RWPE2 (cell line): ENCODE measurements at regions not wholly inside any gene's neighbourhood (a gene's known extent, or its start where the extent isn't known, plus 50 kb on each side); places are given as distances from the start of the nearest gene placed in this dataset.
A peak's percentile ranks its signal among the peaks of the same experiment; 100 is the strongest.

Experiments
- ATAC-seq: fragments of 200-7000 bp; cut with Tn5 transposase; 3 replicates; pipeline ENCODE4 v1.9.1; 2021; ENCODE audit warnings: low read depth
- DNase-seq: peaks from one replicate; pipeline ENCODE4 v3.0.0-alpha.2; 2020; ENCODE audit warnings: low spot score
- H3K27ac ChIP-seq: fragments of 450-650 bp; 2 replicates; pipeline ENCODE4 v1.5.1; 2017; ENCODE audit warnings: mild to moderate bottlenecking; ENCODE audit not compliant: poor library complexity, severe bottlenecking
- H3K27me3 ChIP-seq: fragments of 250-450 bp; sonication (Bioruptor Pico); 2 replicates; pipeline ENCODE4 v1.5.1; 2021; ENCODE audit warnings: mild to moderate bottlenecking, moderate library complexity; ENCODE audit not compliant: insufficient read depth, poor library complexity, severe bottlenecking
- H3K36me3 ChIP-seq: fragments of 250-450 bp; sonication (Bioruptor Pico); 2 replicates; pipeline ENCODE4 v1.5.1; 2020; ENCODE audit warnings: low read depth, mild to moderate bottlenecking, moderate library complexity
- H3K4me1 ChIP-seq: fragments of 250-450 bp; sonication (Bioruptor Pico); 2 replicates; pipeline ENCODE4 v1.5.1; 2021; ENCODE audit warnings: mild to moderate bottlenecking, moderate library complexity; ENCODE audit not compliant: insufficient read depth, poor library complexity, severe bottlenecking
- H3K4me3 ChIP-seq: fragments of 250-450 bp; sonication (Bioruptor Pico); 2 replicates; pipeline ENCODE4 v1.5.1; 2021; ENCODE audit warnings: mild to moderate bottlenecking, moderate library complexity; ENCODE audit not compliant: severe bottlenecking
- H3K9me3 ChIP-seq: fragments of 250-450 bp; sonication (Bioruptor Pico); 2 replicates; pipeline ENCODE4 v1.5.1; 2021; ENCODE audit warnings: mild to moderate bottlenecking, moderate library complexity; ENCODE audit not compliant: severe bottlenecking
- TF ChIP-seq, protein P1 (sequence below): fragments of 450-650 bp; IDR thresholded peaks from one replicate; pipeline ENCODE4 v1.5.1; 2017; ENCODE audit warnings: mild to moderate bottlenecking, moderate library complexity; ENCODE audit not compliant: poor library complexity, severe bottlenecking

DNA sequence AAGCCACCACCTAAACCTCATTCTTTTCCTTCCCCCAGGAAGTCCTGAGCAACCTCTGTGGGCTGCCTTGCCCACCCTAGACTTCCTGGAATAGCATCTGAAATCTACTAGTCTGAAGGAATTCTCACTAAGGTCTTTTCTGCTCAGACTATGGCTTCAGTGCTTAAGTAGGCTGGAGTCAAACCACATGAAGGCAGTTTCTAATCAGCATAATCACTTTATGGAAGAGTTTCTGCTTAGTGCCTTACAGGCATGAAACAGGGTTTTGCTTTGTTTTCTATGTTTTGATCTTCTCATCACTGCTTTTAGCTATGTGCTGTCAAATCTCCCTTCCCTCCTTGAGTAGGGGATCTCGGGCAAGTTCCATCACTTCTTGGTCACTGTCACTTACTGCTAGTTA is 117.7 kb downstream of the WT1 start:
- TF ChIP-seq, protein P1, sequence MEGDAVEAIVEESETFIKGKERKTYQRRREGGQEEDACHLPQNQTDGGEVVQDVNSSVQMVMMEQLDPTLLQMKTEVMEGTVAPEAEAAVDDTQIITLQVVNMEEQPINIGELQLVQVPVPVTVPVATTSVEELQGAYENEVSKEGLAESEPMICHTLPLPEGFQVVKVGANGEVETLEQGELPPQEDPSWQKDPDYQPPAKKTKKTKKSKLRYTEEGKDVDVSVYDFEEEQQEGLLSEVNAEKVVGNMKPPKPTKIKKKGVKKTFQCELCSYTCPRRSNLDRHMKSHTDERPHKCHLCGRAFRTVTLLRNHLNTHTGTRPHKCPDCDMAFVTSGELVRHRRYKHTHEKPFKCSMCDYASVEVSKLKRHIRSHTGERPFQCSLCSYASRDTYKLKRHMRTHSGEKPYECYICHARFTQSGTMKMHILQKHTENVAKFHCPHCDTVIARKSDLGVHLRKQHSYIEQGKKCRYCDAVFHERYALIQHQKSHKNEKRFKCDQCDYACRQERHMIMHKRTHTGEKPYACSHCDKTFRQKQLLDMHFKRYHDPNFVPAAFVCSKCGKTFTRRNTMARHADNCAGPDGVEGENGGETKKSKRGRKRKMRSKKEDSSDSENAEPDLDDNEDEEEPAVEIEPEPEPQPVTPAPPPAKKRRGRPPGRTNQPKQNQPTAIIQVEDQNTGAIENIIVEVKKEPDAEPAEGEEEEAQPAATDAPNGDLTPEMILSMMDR, result no peak

DNA sequence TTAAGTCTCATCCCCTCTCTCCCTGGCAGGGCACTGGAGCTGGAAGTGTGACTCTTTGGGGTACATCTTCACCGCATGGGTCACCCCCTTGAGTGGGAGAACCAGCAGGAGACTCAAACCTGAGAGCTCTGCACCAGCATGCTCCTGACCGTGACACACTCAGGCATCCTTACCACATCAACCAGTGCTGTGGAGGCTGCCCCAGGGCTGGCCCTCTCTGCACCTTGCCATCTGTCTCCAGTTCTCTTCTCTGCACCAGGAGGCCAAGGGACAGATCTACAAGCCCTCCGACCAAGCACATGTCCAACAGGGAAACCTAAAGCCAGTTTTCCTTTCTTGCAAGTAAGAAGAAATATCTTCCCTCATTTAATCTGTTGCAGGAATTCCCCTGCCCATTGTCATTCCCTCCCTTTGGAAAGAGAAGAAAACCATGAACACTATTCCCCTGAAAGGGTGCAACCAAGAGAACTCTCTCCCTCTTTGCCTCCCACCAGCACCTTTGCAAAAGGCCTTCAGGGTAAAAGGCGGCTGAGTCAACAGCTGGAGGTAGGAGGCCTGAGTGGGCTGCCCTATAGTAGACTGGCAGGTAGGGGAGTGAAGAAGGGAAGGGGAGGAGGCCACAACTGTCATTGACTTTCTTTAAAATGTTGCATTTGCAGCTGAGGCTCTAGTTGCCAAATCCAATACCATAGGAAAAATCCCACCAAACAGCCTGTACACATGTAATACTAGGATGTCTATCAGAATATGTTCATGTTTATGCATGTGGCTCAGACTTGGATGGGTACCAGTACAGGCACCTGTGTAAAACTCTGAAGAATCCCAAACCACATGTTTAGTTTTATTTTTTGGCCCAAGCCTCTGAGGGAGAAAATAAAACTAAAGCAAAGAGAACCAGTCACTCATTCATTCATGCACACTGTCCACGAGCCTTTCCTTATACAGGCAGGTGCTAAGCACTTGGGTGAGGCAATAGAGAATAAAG is 117.0 kb downstream of the WT1 start:
- no peak for ATAC-seq
- TF ChIP-seq, protein P1, result no peak

More for the DNA sequence above, 117.7 kb downstream of the WT1 start:
- H3K4me1 ChIP-seq, result peaks cover 2% of the 10 kb centered on the region
- no peaks in the 10 kb centered on the region for H3K9me3 ChIP-seq
- no peak overlapping the region for H3K27ac ChIP-seq
- DNase-seq (no peak), ATAC-seq (no peak)
- no peak overlapping the region for H3K4me3 ChIP-seq
- H3K27me3 ChIP-seq, result no peaks in the 10 kb centered on the region
- no peaks in the 10 kb centered on the region for H3K36me3 ChIP-seq

DNA sequence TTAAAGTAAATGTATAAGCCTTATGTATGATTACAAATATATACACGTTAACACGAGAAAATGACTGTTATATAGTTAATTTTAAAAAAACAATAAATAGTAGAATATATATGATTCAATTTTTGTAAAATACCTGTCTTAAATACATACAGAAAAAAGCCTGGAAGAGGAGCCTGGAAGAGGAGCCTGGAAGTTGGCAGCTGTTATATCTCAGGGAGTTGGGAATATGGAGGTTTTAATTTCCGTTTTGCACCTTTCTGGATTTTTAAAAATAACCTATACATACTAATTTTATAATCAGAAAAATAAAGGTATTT is 111.6 kb downstream of the WT1 start:
- H3K9me3 ChIP-seq, result no peaks in the 10 kb centered on the region

More for the DNA sequence above, 117.0 kb downstream of the WT1 start:
- Histone ChIP-seq H3K4me3 (no peak overlapping the region), H3K27me3 (no peaks in the 10 kb centered on the region), H3K4me1 (no peaks in the 10 kb centered on the region), H3K9me3 (no peaks in the 10 kb centered on the region), H3K36me3 (no peaks in the 10 kb centered on the region), H3K27ac (no peak overlapping the region)
- DNase-seq, result no peak

DNA sequence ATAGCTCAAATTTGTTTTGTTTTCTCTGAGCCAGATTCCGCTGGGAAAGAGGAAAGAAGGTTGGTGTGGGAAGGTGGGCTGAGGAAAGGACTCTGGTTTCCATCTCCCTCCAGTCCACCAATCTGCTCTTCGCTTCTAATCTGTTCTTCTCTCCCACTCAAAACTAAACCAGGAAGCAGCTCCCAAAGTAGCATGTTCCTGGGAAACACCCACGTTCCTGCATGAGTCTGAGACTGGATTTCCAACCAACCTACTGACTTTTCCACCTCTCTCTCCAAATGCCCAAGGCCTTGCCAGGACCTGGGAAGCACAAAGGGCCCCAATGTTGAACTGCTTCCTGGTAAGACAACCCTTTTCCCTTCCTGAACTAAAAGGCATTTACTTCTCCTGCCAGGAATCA is 110.2 kb downstream of the WT1 start:
- TF ChIP-seq, protein P1, result no peak
- DNase-seq, result no peak
- no peak for ATAC-seq
- H3K36me3 ChIP-seq, result no peaks in the 10 kb centered on the region
- no peak overlapping the region for H3K27ac ChIP-seq
- H3K4me1 ChIP-seq, result no peaks in the 10 kb centered on the region
- H3K4me3 ChIP-seq, result no peak overlapping the region
- H3K27me3 ChIP-seq, result no peaks in the 10 kb centered on the region
- no peaks in the 10 kb centered on the region for H3K9me3 ChIP-seq

More for the DNA sequence above, 111.6 kb downstream of the WT1 start:
- no peaks in the 10 kb centered on the region for H3K36me3 ChIP-seq
- H3K27me3 ChIP-seq, result no peaks in the 10 kb centered on the region
- no peak overlapping the region for H3K27ac ChIP-seq
- ATAC-seq (no peak), DNase-seq (no peak)
- no peaks in the 10 kb centered on the region for H3K4me1 ChIP-seq
- no peak overlapping the region for H3K4me3 ChIP-seq
- TF ChIP-seq, protein P1, result peak; percentile 62

DNA sequence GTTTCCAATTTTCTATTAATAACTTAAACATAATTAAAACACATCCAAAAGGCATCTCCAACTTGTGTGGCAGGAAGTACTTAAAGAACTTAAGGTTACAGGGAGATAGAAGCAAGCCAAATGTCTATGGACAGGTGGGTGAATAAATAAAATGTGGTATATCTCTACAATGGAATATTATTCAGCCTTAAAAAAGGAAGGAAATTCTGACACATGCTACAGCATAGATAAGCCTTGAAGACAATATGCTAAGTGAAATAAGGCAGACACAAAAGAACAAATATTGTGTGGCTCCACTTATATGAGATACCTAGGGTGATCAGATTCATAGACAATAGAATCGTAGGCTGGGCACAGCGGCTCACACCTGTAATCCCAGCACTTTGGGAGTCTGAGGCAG is 109.6 kb downstream of the WT1 start:
- ATAC-seq (no peak), DNase-seq (no peak)
- TF ChIP-seq, protein P1, result no peak
- Histone ChIP-seq H3K27ac (no peak overlapping the region), H3K36me3 (no peaks in the 10 kb centered on the region), H3K4me3 (no peak overlapping the region), H3K9me3 (no peaks in the 10 kb centered on the region), H3K4me1 (no peaks in the 10 kb centered on the region), H3K27me3 (no peaks in the 10 kb centered on the region)
